ENCODE measurements at regions not wholly inside any gene's neighbourhood (a gene's known extent, or its start where the extent isn't known, plus 50 kb on each side); places are given as distances from the start of the nearest gene placed in this dataset.

GRCh38 chr21:33981391-33982101, 65.9 kb upstream of the ATP5PO start:
- no peak for TF ChIP-seq POLR2A (IDR thresholded peaks at IDR 0.05)
- TF ChIP-seq CTCF (IDR thresholded peaks at IDR 0.05), result no peak
